SK-N-SH (cell line): ENCODE measurements at regions not wholly inside any gene's neighbourhood (a gene's known extent, or its start where the extent isn't known, plus 50 kb on each side); places are given as distances from the start of the nearest gene placed in this dataset.

Experiments used
- CTCF ChIP-seq: fragments of 200-600 bp; sonication (generic); IDR thresholded peaks from 2 replicates; pipeline ENCODE4 v1.6.1; 2017; ENCODE audit warnings: antibody characterized with exemption, mild to moderate bottlenecking, moderate library complexity
- GABPA ChIP-seq: IDR thresholded peaks from 2 replicates; pipeline ENCODE4 v1.4.0; 2012; ENCODE audit warnings: low read depth, mild to moderate bottlenecking
- MAX ChIP-seq: IDR thresholded peaks from 2 replicates; pipeline ENCODE4 v1.4.0; 2012; ENCODE audit warnings: low read depth

- no peak for TF ChIP-seq MAX
- TF ChIP-seq GABPA: no peak
- TF ChIP-seq CTCF: no peak
Observed at GRCh38 chr3:98982351-98982750, 80.9 kb upstream of the DCBLD2 start.
